MM.1S (cell line): ENCODE measurements at regions not wholly inside any gene's neighbourhood (a gene's known extent, or its start where the extent isn't known, plus 50 kb on each side); places are given as distances from the start of the nearest gene placed in this dataset.

Experiments
- DNase-seq: peaks from one replicate; pipeline ENCODE4 v3.0.0-alpha.2; 2015
- H2AFZ ChIP-seq: fragments of 300-600 bp; sonication (generic); 2 replicates; pipeline ENCODE4 v1.6.0; 2016; ENCODE audit warnings: antibody characterized with exemption, low read length
- H3F3A ChIP-seq: fragments of 300-600 bp; sonication (generic); 2 replicates; pipeline ENCODE4 v1.6.1; 2016; ENCODE audit warnings: mild to moderate bottlenecking, antibody characterized with exemption, low read length, moderate library complexity, mixed read lengths; ENCODE audit not compliant: insufficient read depth
- H3K27ac ChIP-seq: fragments of 300-600 bp; sonication (generic); 2 replicates; pipeline ENCODE4 v1.5.1; 2016; ENCODE audit warnings: mild to moderate bottlenecking, low read length
- H3K27me3 ChIP-seq: fragments of 300-600 bp; sonication (generic); replicated peaks from 2 replicates; pipeline ENCODE4 v1.6.0; 2016; ENCODE audit warnings: low read length; ENCODE audit not compliant: insufficient read depth
- H3K36me3 ChIP-seq: fragments of 300-600 bp; sonication (generic); replicated peaks from 2 replicates; pipeline ENCODE4 v1.6.1; 2016; ENCODE audit warnings: mild to moderate bottlenecking, low read length, mixed read lengths; ENCODE audit not compliant: insufficient read depth
- H3K4me1 ChIP-seq: fragments of 300-600 bp; sonication (generic); 2 replicates; pipeline ENCODE4 v1.6.1; 2016; ENCODE audit warnings: low read length, mixed read lengths
- H3K4me2 ChIP-seq: fragments of 300-600 bp; sonication (generic); 2 replicates; pipeline ENCODE4 v1.6.0; 2016; ENCODE audit warnings: low read depth, low read length
- H3K4me3 ChIP-seq: fragments of 300-600 bp; sonication (generic); 2 replicates; pipeline ENCODE4 v1.5.1; 2016; ENCODE audit warnings: low read length, mixed read lengths
- H3K79me2 ChIP-seq: fragments of 300-600 bp; sonication (generic); 2 replicates; pipeline ENCODE4 v1.6.1; 2016; ENCODE audit warnings: mixed run types, low read length, mixed read lengths
- H3K9ac ChIP-seq: fragments of 300-600 bp; sonication (generic); 2 replicates; pipeline ENCODE4 v1.6.1; 2016; ENCODE audit warnings: low read length, mixed read lengths
- H3K9me2 ChIP-seq: fragments of 300-600 bp; sonication (generic); replicated peaks from 2 replicates; pipeline ENCODE4 v1.6.1; 2016; ENCODE audit warnings: mild to moderate bottlenecking, low read length, mixed read lengths; ENCODE audit not compliant: insufficient read depth
- H3K9me3 ChIP-seq: fragments of 300-600 bp; sonication (generic); replicated peaks from 2 replicates; pipeline ENCODE4 v1.6.1; 2016; ENCODE audit warnings: mild to moderate bottlenecking, low read length, mixed read lengths; ENCODE audit not compliant: insufficient read depth
- H4K20me1 ChIP-seq: fragments of 300-600 bp; sonication (generic); 2 replicates; pipeline ENCODE4 v1.6.1; 2016; ENCODE audit warnings: mild to moderate bottlenecking, low read length, moderate library complexity, mixed read lengths; ENCODE audit not compliant: insufficient read depth
- CTCF ChIP-seq: fragments of 300-600 bp; sonication (generic); IDR thresholded peaks from 2 replicates; pipeline ENCODE4 v1.5.1; 2016; ENCODE audit warnings: antibody characterized with exemption, low read length, mixed read lengths
- EZH2 ChIP-seq: fragments of 300-600 bp; sonication (generic); optimal IDR thresholded peaks from 2 replicates; pipeline ENCODE3; 2017; ENCODE audit warnings: low read depth, mild to moderate bottlenecking, antibody characterized with exemption, low read length, mixed read lengths
- EZH2phosphoT487 ChIP-seq: fragments of 300-600 bp; sonication (generic); IDR thresholded peaks from 2 replicates; pipeline ENCODE4 v1.6.1; 2018; ENCODE audit warnings: antibody characterized with exemption, low read length

DNA sequence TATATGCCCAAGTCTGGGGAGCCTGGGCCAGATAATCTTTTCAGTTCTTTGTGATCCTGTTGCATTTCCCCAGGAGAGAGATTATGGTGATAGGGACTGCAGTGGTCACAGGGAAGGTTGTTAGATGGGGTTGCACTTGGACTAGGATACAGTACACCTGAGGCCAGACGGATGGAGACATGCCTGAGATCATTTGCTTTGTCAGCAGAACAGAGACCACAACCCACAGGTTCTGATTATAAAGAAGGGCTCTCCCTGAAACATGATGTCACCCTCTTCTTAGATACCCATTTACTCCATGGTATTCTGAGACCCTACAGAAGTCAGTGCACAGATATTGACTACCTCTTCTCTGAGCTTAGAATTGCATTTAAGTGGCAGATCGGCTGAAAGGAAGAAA lies 200.9 kb upstream of the IGF1 start:
- H3K36me3 ChIP-seq = no peaks in the 10 kb centered on the region
- no peak for TF ChIP-seq EZH2
- no peak for TF ChIP-seq CTCF
- no peak for TF ChIP-seq EZH2phosphoT487

DNA sequence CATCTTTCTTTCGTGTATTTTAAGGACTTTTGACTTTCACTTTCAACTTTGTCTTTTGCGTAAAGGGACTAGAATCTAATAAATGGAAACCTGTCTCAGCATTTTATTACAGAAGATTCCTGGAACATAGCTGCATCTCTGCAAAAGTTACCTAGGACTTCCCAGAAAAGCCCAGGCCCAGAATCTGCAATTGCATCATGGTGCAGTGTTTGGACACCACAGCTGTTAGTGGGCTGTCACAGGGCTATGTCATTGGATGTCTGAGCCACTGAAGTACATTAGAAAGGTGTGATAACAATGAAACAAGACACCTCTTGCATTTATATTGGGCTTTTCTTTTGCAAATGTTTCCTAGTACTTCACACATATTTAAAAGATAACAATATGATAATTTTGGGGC lies 199.9 kb upstream of the IGF1 start:
- H3K4me2 ChIP-seq = no peak overlapping the region
- H4K20me1 ChIP-seq = no peaks in the 10 kb centered on the region
- no peaks in the 10 kb centered on the region for H3K79me2 ChIP-seq
- H2AFZ ChIP-seq = no peak overlapping the region
- no peaks in the 10 kb centered on the region for H3K9me2 ChIP-seq
- TF ChIP-seq EZH2phosphoT487 = no peak
- TF ChIP-seq CTCF = no peak
- TF ChIP-seq EZH2 = no peak
- H3F3A ChIP-seq = no peaks in the 10 kb centered on the region
- no peak overlapping the region for H3K9ac ChIP-seq
- no peak for DNase-seq
- no peak overlapping the region for H3K4me3 ChIP-seq
- no peak overlapping the region for H3K27ac ChIP-seq
- no peaks in the 10 kb centered on the region for H3K4me1 ChIP-seq
- no peaks in the 10 kb centered on the region for H3K27me3 ChIP-seq
- no peaks in the 10 kb centered on the region for H3K9me3 ChIP-seq
- no peaks in the 10 kb centered on the region for H3K36me3 ChIP-seq

More for the DNA sequence above, 200.9 kb upstream of the IGF1 start:
- no peaks in the 10 kb centered on the region for H3F3A ChIP-seq
- no peak overlapping the region for H3K4me2 ChIP-seq
- no peak overlapping the region for H2AFZ ChIP-seq
- no peaks in the 10 kb centered on the region for H4K20me1 ChIP-seq
- no peaks in the 10 kb centered on the region for H3K9me3 ChIP-seq
- no peak for DNase-seq
- H3K4me3 ChIP-seq = no peak overlapping the region
- H3K4me1 ChIP-seq = no peaks in the 10 kb centered on the region
- H3K27ac ChIP-seq = no peak overlapping the region
- H3K9ac ChIP-seq = no peak overlapping the region
- H3K79me2 ChIP-seq = no peaks in the 10 kb centered on the region
- no peaks in the 10 kb centered on the region for H3K9me2 ChIP-seq
- no peaks in the 10 kb centered on the region for H3K27me3 ChIP-seq

- Histone ChIP-seq H2AFZ (no peak overlapping the region), H3K4me3 (no peak overlapping the region), H3K27me3 (no peaks in the 10 kb centered on the region), H3K4me1 (no peaks in the 10 kb centered on the region), H3F3A (no peaks in the 10 kb centered on the region), H4K20me1 (no peaks in the 10 kb centered on the region), H3K9me3 (no peaks in the 10 kb centered on the region), H3K4me2 (no peak overlapping the region), H3K79me2 (no peaks in the 10 kb centered on the region), H3K9ac (no peak overlapping the region), H3K36me3 (no peaks in the 10 kb centered on the region), H3K27ac (no peak overlapping the region), H3K9me2 (no peaks in the 10 kb centered on the region)
- no peak for DNase-seq
- no peak for TF ChIP-seq EZH2phosphoT487
These were observed 196.4 kb upstream of the IGF1 start for GRCh38 chr12:102676812-102677211.

- Histone ChIP-seq H3K27ac (no peak overlapping the region), H3K4me3 (no peak overlapping the region), H3K4me1 (no peaks in the 10 kb centered on the region), H3K79me2 (no peaks in the 10 kb centered on the region), H3K9me2 (no peaks in the 10 kb centered on the region), H3K9me3 (no peaks in the 10 kb centered on the region), H3K27me3 (no peaks in the 10 kb centered on the region), H3K4me2 (no peak overlapping the region), H4K20me1 (no peaks in the 10 kb centered on the region), H3K36me3 (no peaks in the 10 kb centered on the region), H3F3A (no peaks in the 10 kb centered on the region), H3K9ac (no peak overlapping the region), H2AFZ (no peak overlapping the region)
- no peak for DNase-seq
- TF ChIP-seq CTCF (no peak), EZH2 (no peak), EZH2phosphoT487 (no peak)
These were observed 195.3 kb upstream of the IGF1 start for GRCh38 chr12:102675672-102676071.
